ENCODE measurements at regions not wholly inside any gene's neighbourhood (a gene's known extent, or its start where the extent isn't known, plus 50 kb on each side); places are given as distances from the start of the nearest gene placed in this dataset.

GRCh38 chr10:61100887-61101286 lies 156.9 kb upstream of the RHOBTB1 start:
- Histone ChIP-seq H3K9me3 (ENCODE audit: low read depth, low read length, poor library complexity, severe bottlenecking) (no peaks in the 10 kb centered on the region), H3K36me3 (ENCODE audit: insufficient read depth, low read length, poor library complexity, severe bottlenecking) (no peaks in the 10 kb centered on the region), H3K27me3 (replicated peaks; ENCODE audit: insufficient read depth, low read depth, low read length, poor library complexity) (no peaks in the 10 kb centered on the region), H3K4me1 (ENCODE audit: insufficient read depth, low read length, poor library complexity, severe bottlenecking) (no peaks in the 10 kb centered on the region), H3K27ac (ENCODE audit: low read depth, low read length, poor library complexity, severe bottlenecking) (no peak overlapping the region), H3K4me3 (ENCODE audit: low read depth, low read length, poor library complexity, severe bottlenecking) (no peak overlapping the region)
- POLR2A ChIA-PET (ENCODE audit: low non-redundant PET) = no interaction called here
- no peak for DNase-seq (ENCODE audit: low spot score)
- TF ChIP-seq EZH2 (IDR thresholded peaks at IDR 0.05; ENCODE audit: borderline replicate concordance, low read depth, low read length, poor library complexity, severe bottlenecking) (no peak), CTCF (conservative IDR thresholded peaks at IDR 0.05; ENCODE audit: low read depth, low read length) (no peak)
- intact Hi-C loops (cut with micrococcal nuclease; ENCODE audit: unreplicated experiment) = no loop called here
- CTCF ChIA-PET = no interaction called here
- BruUV-seq (replicated peaks) = no TSS peak

GRCh38 chr10:61099756-61100155 lies 155.8 kb upstream of the RHOBTB1 start:
- Histone ChIP-seq H3K4me3 (ENCODE audit: low read depth, low read length, poor library complexity, severe bottlenecking) (no peak overlapping the region), H3K36me3 (ENCODE audit: insufficient read depth, low read length, poor library complexity, severe bottlenecking) (no peaks in the 10 kb centered on the region), H3K9me3 (ENCODE audit: low read depth, low read length, poor library complexity, severe bottlenecking) (no peaks in the 10 kb centered on the region), H3K27me3 (replicated peaks; ENCODE audit: insufficient read depth, low read depth, low read length, poor library complexity) (no peaks in the 10 kb centered on the region), H3K27ac (ENCODE audit: low read depth, low read length, poor library complexity, severe bottlenecking) (no peak overlapping the region), H3K4me1 (ENCODE audit: insufficient read depth, low read length, poor library complexity, severe bottlenecking) (no peaks in the 10 kb centered on the region)
- BruUV-seq (replicated peaks) = no TSS peak
- intact Hi-C loops (cut with micrococcal nuclease; ENCODE audit: unreplicated experiment) = no loop called here
- no peak for DNase-seq (ENCODE audit: low spot score)
- POLR2A ChIA-PET (ENCODE audit: low non-redundant PET) = interaction anchor here (0.7 kb wide), 1 partner anchor 144 kb away, joined by 3 read pairs; no protein-coding TSS in a partner anchor
- no peak for TF ChIP-seq CTCF (conservative IDR thresholded peaks at IDR 0.05; ENCODE audit: low read depth, low read length)
- CTCF ChIA-PET = no interaction called here

- Histone ChIP-seq H3K4me3 (ENCODE audit: low read depth, low read length, poor library complexity, severe bottlenecking) (no peak overlapping the region), H3K9me3 (ENCODE audit: low read depth, low read length, poor library complexity, severe bottlenecking) (no peaks in the 10 kb centered on the region), H3K27me3 (replicated peaks; ENCODE audit: insufficient read depth, low read depth, low read length, poor library complexity) (no peaks in the 10 kb centered on the region), H3K4me1 (ENCODE audit: insufficient read depth, low read length, poor library complexity, severe bottlenecking) (no peaks in the 10 kb centered on the region), H3K36me3 (ENCODE audit: insufficient read depth, low read length, poor library complexity, severe bottlenecking) (no peaks in the 10 kb centered on the region), H3K27ac (ENCODE audit: low read depth, low read length, poor library complexity, severe bottlenecking) (no peak overlapping the region)
- DNase-seq (ENCODE audit: low spot score) = no peak
- ChIA-PET CTCF (no interaction called here), POLR2A (ENCODE audit: low non-redundant PET) (no interaction called here)
- intact Hi-C loops (cut with micrococcal nuclease; ENCODE audit: unreplicated experiment) = no loop called here
- BruUV-seq (replicated peaks) = no TSS peak
- no peak for TF ChIP-seq EZH2 (IDR thresholded peaks at IDR 0.05; ENCODE audit: borderline replicate concordance, low read depth, low read length, poor library complexity, severe bottlenecking)
These were observed 155.0 kb upstream of the RHOBTB1 start for GRCh38 chr10:61098966-61099365.

GRCh38 chr10:61097026-61097425 lies 153.0 kb upstream of the RHOBTB1 start:
- no peaks in the 10 kb centered on the region for H3K36me3 ChIP-seq (ENCODE audit: insufficient read depth, low read length, poor library complexity, severe bottlenecking)
- H3K4me3 ChIP-seq (ENCODE audit: low read depth, low read length, poor library complexity, severe bottlenecking) = no peak overlapping the region
- H3K27me3 ChIP-seq (replicated peaks; ENCODE audit: insufficient read depth, low read depth, low read length, poor library complexity) = no peaks in the 10 kb centered on the region
- intact Hi-C loops (cut with micrococcal nuclease; ENCODE audit: unreplicated experiment) = no loop called here
- TF ChIP-seq EZH2 (IDR thresholded peaks at IDR 0.05; ENCODE audit: borderline replicate concordance, low read depth, low read length, poor library complexity, severe bottlenecking) (no peak), CTCF (conservative IDR thresholded peaks at IDR 0.05; ENCODE audit: low read depth, low read length) (no peak)
- H3K27ac ChIP-seq (ENCODE audit: low read depth, low read length, poor library complexity, severe bottlenecking) = no peak overlapping the region
- POLR2A ChIA-PET (ENCODE audit: low non-redundant PET) = no interaction called here
- no peaks in the 10 kb centered on the region for H3K9me3 ChIP-seq (ENCODE audit: low read depth, low read length, poor library complexity, severe bottlenecking)
- H3K4me1 ChIP-seq (ENCODE audit: insufficient read depth, low read length, poor library complexity, severe bottlenecking) = no peaks in the 10 kb centered on the region
- no TSS peak for BruUV-seq (replicated peaks)
- CTCF ChIA-PET = no interaction called here
- DNase-seq (ENCODE audit: low spot score) = no peak
